H1 (cell line): ENCODE measurements at regions not wholly inside any gene's neighbourhood (a gene's known extent, or its start where the extent isn't known, plus 50 kb on each side); places are given as distances from the start of the nearest gene placed in this dataset.

Experiments
- CTCF ChIA-PET: fragments of 300-600 bp; sonication (Branson Sonifier 250); formaldehyde crosslinking; loops from one replicate; lab custom pipeline; 2021; ENCODE audit not compliant: partially characterized antibody; lab: Charles Lee
- POLR2A ChIA-PET: fragments of 300-600 bp; sonication (Branson Sonifier 250); formaldehyde crosslinking; loops from one replicate; lab custom pipeline; 2021; ENCODE audit warnings: inconsistent platforms; ENCODE audit not compliant: partially characterized antibody; lab: Charles Lee
- DNase-seq, 2 experiments: peaks; one replicate each; pipeline versions ENCODE4 v3.0.0 to v3.0.0-alpha.2; 2010 to 2022; ENCODE audit warnings: low spot score in 2 of 2, low read depth in 1 of 2, mixed read lengths in 1 of 2
- FAIRE-seq: peaks from 2 replicates; lab custom pipeline; 2011; peaks lifted over from hg19 to GRCh38; lab: Jason Lieb, UNC
- H2AFZ ChIP-seq: 2 replicates; pipeline ENCODE4 v1.8.1; 2012; ENCODE audit warnings: low read length, inconsistent platforms
- H2AK5ac ChIP-seq: 2 replicates; pipeline ENCODE4 v1.6.1; 2013; ENCODE audit warnings: low read depth, low read length
- H2BK120ac ChIP-seq: replicated peaks from 2 replicates; pipeline ENCODE3; 2013; ENCODE audit warnings: low read depth, low read length, inconsistent platforms
- H2BK12ac ChIP-seq: 2 replicates; pipeline ENCODE4 v1.6.1; 2013; ENCODE audit warnings: low read depth, low read length
- H2BK15ac ChIP-seq: 2 replicates; pipeline ENCODE4 v1.6.1; 2013; ENCODE audit warnings: low read length
- H2BK20ac ChIP-seq: 2 replicates; pipeline ENCODE4 v1.6.1; 2013; ENCODE audit warnings: low read length
- H2BK5ac ChIP-seq: 2 replicates; pipeline ENCODE4 v1.6.1; 2013; ENCODE audit warnings: low read depth, low read length
- H3K14ac ChIP-seq: 2 replicates; pipeline ENCODE4 v1.6.1; 2013; ENCODE audit warnings: inconsistent platforms; ENCODE audit not compliant: insufficient read length
- H3K18ac ChIP-seq: 2 replicates; pipeline ENCODE4 v1.6.1; 2013; ENCODE audit warnings: low read length; ENCODE audit errors: extremely low read depth
- H3K23ac ChIP-seq: 2 replicates; pipeline ENCODE4 v1.6.1; 2013; ENCODE audit warnings: inconsistent platforms; ENCODE audit not compliant: insufficient read length
- H3K23me2 ChIP-seq: 2 replicates; pipeline ENCODE4 v1.6.1; 2013; ENCODE audit warnings: low read depth, low read length
- H3K27ac ChIP-seq: 2 replicates; pipeline ENCODE4 v1.6.1; 2011; ENCODE audit warnings: low read depth, low read length, inconsistent platforms
- H3K27me3 ChIP-seq, 4 experiments: replicated peaks in 1 of 4; 1 replicate in 1 of 4; 2 replicates in 3 of 4; pipeline versions ENCODE4 v1.6.1 to v1.8.1; 2011 to 2013; ENCODE audit warnings: low read length in 3 of 4, mild to moderate bottlenecking in 3 of 4, inconsistent platforms in 2 of 4, mixed read lengths in 2 of 4, moderate library complexity in 1 of 4; ENCODE audit not compliant: control insufficient read depth in 3 of 4, insufficient read depth in 3 of 4; ENCODE audit errors: extremely low read depth in 1 of 4
- H3K36me3 ChIP-seq, 4 experiments: 2 replicates each; pipeline versions ENCODE4 v1.6.1 to v1.8.1; 2011 to 2013; ENCODE audit warnings: mild to moderate bottlenecking in 4 of 4, low read length in 3 of 4, moderate library complexity in 2 of 4, control low read depth in 1 of 4, inconsistent platforms in 1 of 4; ENCODE audit not compliant: insufficient read depth in 4 of 4, control insufficient read depth in 2 of 4
- H3K4ac ChIP-seq: replicated peaks from 2 replicates; pipeline ENCODE3; 2013; ENCODE audit warnings: low read length, low read depth, mixed read lengths, inconsistent platforms; ENCODE audit not compliant: insufficient read length
- H3K4me1 ChIP-seq, 4 experiments: replicated peaks in 1 of 4; 1 replicate in 1 of 4; 2 replicates in 3 of 4; pipeline versions ENCODE4 v1.6.1 to v1.8.1; 2011 to 2013; ENCODE audit warnings: low read length in 3 of 4, inconsistent platforms in 2 of 4, mixed read lengths in 1 of 4; ENCODE audit not compliant: insufficient read depth in 4 of 4, control insufficient read depth in 3 of 4
- H3K4me2 ChIP-seq, 2 experiments: 2 replicates each; pipeline versions ENCODE4 v1.6.1 to v1.8.1; 2011 to 2013; ENCODE audit warnings: low read depth in 2 of 2, low read length in 2 of 2, control low read depth in 1 of 2, inconsistent platforms in 1 of 2, mild to moderate bottlenecking in 1 of 2; ENCODE audit not compliant: insufficient read depth in 1 of 2
- H3K4me3 ChIP-seq, 4 experiments: fragments of 200-600, 300-600 bp in 1 of 4; sonication (generic), shearing (Covaris generic), sonication (Bioruptor Twin) in 1 of 4; 2 replicates each; pipeline versions ENCODE4 v1.5.1 to v1.8.1; 2011 to 2016; ENCODE audit warnings: low read length in 4 of 4, low read depth in 3 of 4, control low read depth in 2 of 4, inconsistent platforms in 2 of 4, mild to moderate bottlenecking in 2 of 4, mixed read lengths in 1 of 4, moderate library complexity in 1 of 4; ENCODE audit not compliant: insufficient read depth in 2 of 4; ENCODE audit errors: extremely low read depth in 1 of 4
- H3K56ac ChIP-seq: replicated peaks from 2 replicates; pipeline ENCODE3; 2013; ENCODE audit warnings: low read depth, mild to moderate bottlenecking, mixed read lengths, low read length, inconsistent platforms; ENCODE audit not compliant: insufficient read length
- H3K79me1 ChIP-seq: 2 replicates; pipeline ENCODE4 v1.6.1; 2013; ENCODE audit warnings: low read depth, low read length, control low read depth
- H3K79me2 ChIP-seq, 2 experiments: 2 replicates each; pipeline versions ENCODE4 v1.6.1 to v1.8.1; 2012 to 2013; ENCODE audit warnings: low read length in 2 of 2, mild to moderate bottlenecking in 2 of 2, inconsistent platforms in 1 of 2; ENCODE audit not compliant: insufficient read depth in 2 of 2, control insufficient read depth in 1 of 2
- H3K9ac ChIP-seq, 4 experiments: replicated peaks in 1 of 4; 1 replicate in 1 of 4; 2 replicates in 3 of 4; pipeline versions ENCODE4 v1.6.1 to v1.8.1; 2011 to 2013; ENCODE audit warnings: low read depth in 3 of 4, low read length in 3 of 4, control low read depth in 2 of 4, mild to moderate bottlenecking in 2 of 4, moderate library complexity in 2 of 4, inconsistent platforms in 1 of 4; ENCODE audit errors: extremely low read depth in 1 of 4
- H3K9me3 ChIP-seq, 2 experiments: 2 replicates each; pipeline versions ENCODE4 v1.6.1 to v1.8.1; 2012 to 2013; ENCODE audit warnings: mild to moderate bottlenecking in 2 of 2, moderate library complexity in 2 of 2, control low read depth in 1 of 2, inconsistent platforms in 1 of 2, low read depth in 1 of 2, low read length in 1 of 2, mixed read lengths in 1 of 2; ENCODE audit not compliant: insufficient read depth in 2 of 2
- H4K20me1 ChIP-seq, 2 experiments: replicated peaks in 1 of 2; 2 replicates each; pipeline versions ENCODE3 to v1.8.1; 2011 to 2013; ENCODE audit warnings: inconsistent platforms in 2 of 2, low read length in 2 of 2, mild to moderate bottlenecking in 1 of 2; ENCODE audit not compliant: insufficient read depth in 2 of 2, control insufficient read depth in 1 of 2
- H4K5ac ChIP-seq: 2 replicates; pipeline ENCODE4 v1.6.1; 2013; ENCODE audit warnings: low read length, low read depth, mixed read lengths, inconsistent platforms; ENCODE audit not compliant: insufficient read length
- H4K8ac ChIP-seq: 2 replicates; pipeline ENCODE4 v1.8.0; 2013; ENCODE audit warnings: mild to moderate bottlenecking, moderate library complexity, low read length, inconsistent platforms; ENCODE audit not compliant: insufficient read depth; ENCODE audit errors: extremely low read depth
- H4K91ac ChIP-seq: replicated peaks from 2 replicates; pipeline ENCODE3; 2013; ENCODE audit warnings: low read length, mixed read lengths, inconsistent platforms; ENCODE audit not compliant: insufficient read length
- BCL11A ChIP-seq, 2 experiments: IDR thresholded peaks; one replicate each; pipeline ENCODE4 v1.6.1; 2011; ENCODE audit warnings: low read depth in 2 of 2, low read length in 2 of 2, mild to moderate bottlenecking in 2 of 2
- BRCA1 ChIP-seq: IDR thresholded peaks from 2 replicates; pipeline ENCODE4 v1.6.1; 2012; ENCODE audit warnings: low read depth, low read length, improper control_type of control experiment
- CBX8 ChIP-seq: fragments of 300-800, 300-1000 bp; sonication (generic); IDR thresholded peaks from 2 replicates; pipeline ENCODE4 v1.7.1; 2016; ENCODE audit warnings: low read depth, low read length, borderline replicate concordance
- CHD2 ChIP-seq: IDR thresholded peaks from 2 replicates; pipeline ENCODE4 v1.6.1; 2012; ENCODE audit warnings: low read length, improper control_type of control experiment
- EZH2 ChIP-seq: fragments of 200-600 bp; sonication (generic); IDR thresholded peaks from 2 replicates; pipeline ENCODE4 v1.7.1; 2012; ENCODE audit warnings: low read depth, mild to moderate bottlenecking, moderate library complexity, low read length, inconsistent platforms; ENCODE audit not compliant: severe bottlenecking
- GTF2F1 ChIP-seq: IDR thresholded peaks from 2 replicates; pipeline ENCODE4 v1.6.1; 2012; ENCODE audit warnings: low read depth, low read length, improper control_type of control experiment, borderline replicate concordance
- KDM1A ChIP-seq: fragments of 200-600, 300-600 bp; sonication (generic); IDR thresholded peaks from 2 replicates; pipeline ENCODE4 v1.7.1; 2016; ENCODE audit warnings: mild to moderate bottlenecking, low read length, borderline replicate concordance
- KDM5A ChIP-seq: fragments of 200-600 bp; IDR thresholded peaks from 2 replicates; pipeline ENCODE4 v1.7.1; 2012; ENCODE audit warnings: mild to moderate bottlenecking, low read length, inconsistent platforms, mixed read lengths
- MAFK ChIP-seq: IDR thresholded peaks from 2 replicates; pipeline ENCODE4 v1.6.1; 2012; ENCODE audit warnings: low read depth, mild to moderate bottlenecking, improper control_type of control experiment, low read length
- NRF1 ChIP-seq: IDR thresholded peaks from 2 replicates; pipeline ENCODE4 v1.6.1; 2011; ENCODE audit warnings: mild to moderate bottlenecking, low read depth, low read length, improper control_type of control experiment
- RFX5 ChIP-seq: IDR thresholded peaks from 2 replicates; pipeline ENCODE4 v1.6.1; 2011; ENCODE audit warnings: low read depth, low read length, improper control_type of control experiment, borderline replicate concordance
- SIN3A ChIP-seq, 2 experiments: IDR thresholded peaks in 1 of 2; conservative IDR thresholded peaks in 1 of 2; 2 replicates each; pipeline ENCODE4 v1.6.1; 2011 to 2012; ENCODE audit warnings: low read length in 2 of 2, improper control_type of control experiment in 1 of 2, low read depth in 1 of 2, mild to moderate bottlenecking in 1 of 2
- SP2 ChIP-seq: IDR thresholded peaks from 2 replicates; pipeline ENCODE4 v1.6.1; 2012; ENCODE audit warnings: mild to moderate bottlenecking, low read length, inconsistent platforms
- SUZ12 ChIP-seq: fragments of 200-600 bp; sonication (generic); IDR thresholded peaks from 2 replicates; pipeline ENCODE4 v1.6.1; 2012; ENCODE audit warnings: mild to moderate bottlenecking, inconsistent platforms, low read length, moderate library complexity, mixed read lengths
- TAF7 ChIP-seq: optimal IDR thresholded peaks from 2 replicates; pipeline ENCODE3; 2011; ENCODE audit warnings: low read depth, mild to moderate bottlenecking, inconsistent platforms, low read length, moderate library complexity, borderline replicate concordance
- TCF12 ChIP-seq: IDR thresholded peaks from 2 replicates; pipeline ENCODE4 v1.6.1; 2011; ENCODE audit warnings: low read depth, mild to moderate bottlenecking, low read length
- WGBS, 2 experiments: shearing (Covaris generic) in 1 of 2; methylation state at CpG; one replicate each; pipeline versions ENCODE4 v1.1.6 to v1.1.7; 2013 to 2015; ENCODE audit warnings: low lambda C conversion rate in 2 of 2, mixed read lengths in 2 of 2, inconsistent platforms in 1 of 2, low coverage in 1 of 2, missing lambda C conversion rate in 1 of 2; ENCODE audit not compliant: insufficient replicate concordance in 2 of 2, insufficient coverage in 1 of 2, insufficient read length in 1 of 2; ENCODE audit errors: extremely low coverage in 1 of 2, missing lambda C conversion rate in 1 of 2; 5-methylcytosine and 5-hydroxymethylcytosine counted together

GRCh38 chrX:4185086-4185485 lies 471.6 kb upstream of the PRKX start:
- Histone ChIP-seq H3K23me2 (no peaks in the 10 kb centered on the region), H3K14ac (no peak overlapping the region), H3K4me3 (no peak overlapping the region), H4K8ac (no peak overlapping the region), H3K27me3 (no peaks in the 10 kb centered on the region), H3K9ac (no peak overlapping the region), H3K79me1 (no peaks in the 10 kb centered on the region), H2AFZ (no peak overlapping the region), H2BK12ac (no peak overlapping the region), H2BK5ac (no peak overlapping the region), H3K4me1 (0 out of 7 replicates have a peak, but pooled peaks cover 0 to 2% (median 0%) of the 10 kb centered on the region in 4 experiments), H3K23ac (no peak overlapping the region), H3K4me2 (no peak overlapping the region), H4K91ac (no peak overlapping the region), H2BK120ac (no peak overlapping the region), H3K36me3 (no peaks in the 10 kb centered on the region), H3K79me2 (no peaks in the 10 kb centered on the region), H4K5ac (no peak overlapping the region), H4K20me1 (no peaks in the 10 kb centered on the region), H2BK20ac (no peak overlapping the region), H3K9me3 (no peaks in the 10 kb centered on the region), H3K18ac (no peak overlapping the region), H3K27ac (no peak overlapping the region), H2BK15ac (no peak overlapping the region), H3K56ac (no peak overlapping the region), H2AK5ac (no peak overlapping the region), H3K4ac (no peak overlapping the region)
- CTCF ChIA-PET, result no interaction called here
- DNase-seq (no peak), FAIRE-seq (no peak)
- POLR2A ChIA-PET, result no interaction called here
- WGBS, 2 experiments, result 90% methylated on average over 4 of the region's 4 CpGs; no CpG with 5 or more reads in 1 of the 2 experiments
- no peak for TF ChIP-seq EZH2
- no peak for TF ChIP-seq CBX8
- no peak for TF ChIP-seq CHD2
- no peak for TF ChIP-seq GTF2F1
- no peak for TF ChIP-seq KDM5A
- no peak for TF ChIP-seq NRF1
- no peak for TF ChIP-seq SIN3A (conservative IDR thresholded peaks at IDR 0.05 in 1 of 2, IDR thresholded peaks at IDR 0.05 in 1 of 2; ENCODE audit: low read depth in 1 of 2, low read length in 2 of 2)
- no peak for TF ChIP-seq TCF12
- TF ChIP-seq BRCA1, result no peak
- no peak for TF ChIP-seq SUZ12
- TF ChIP-seq RFX5, result no peak
- no peak for TF ChIP-seq SP2
- no peak for TF ChIP-seq BCL11A (IDR thresholded peaks at IDR 0.05; ENCODE audit: low read depth in 2 of 2, low read length in 2 of 2)
- no peak for TF ChIP-seq KDM1A
- no peak for TF ChIP-seq TAF7
- no peak for TF ChIP-seq MAFK
